H9 (cell line): ENCODE measurements at regions not wholly inside any gene's neighbourhood (a gene's known extent, or its start where the extent isn't known, plus 50 kb on each side); places are given as distances from the start of the nearest gene placed in this dataset.
A peak's percentile ranks its signal among the peaks of the same experiment; 100 is the strongest.

ENCODE experiments used
- DNase-seq: peaks from one replicate; pipeline ENCODE4 v3.0.0-alpha.2; 2017
- H2AFZ ChIP-seq: one replicate; pipeline ENCODE4 v1.6.1; 2013; ENCODE audit warnings: mild to moderate bottlenecking, low read length, control low read depth, moderate library complexity
- H2AK5ac ChIP-seq: 2 replicates; pipeline ENCODE4 v1.6.1; 2013; ENCODE audit warnings: low read length, control low read depth, mixed read lengths; ENCODE audit not compliant: insufficient read length
- H2BK120ac ChIP-seq: one replicate; pipeline ENCODE4 v1.6.1; 2013; ENCODE audit warnings: low read depth, mild to moderate bottlenecking, low read length, control low read depth, inconsistent platforms; ENCODE audit not compliant: poor library complexity, severe bottlenecking
- H2BK12ac ChIP-seq: 2 replicates; pipeline ENCODE4 v1.6.1; 2013; ENCODE audit warnings: low read length, control low read depth, mixed read lengths, low read depth; ENCODE audit not compliant: insufficient read length
- H2BK15ac ChIP-seq: 2 replicates; pipeline ENCODE4 v1.6.1; 2013; ENCODE audit warnings: low read depth, low read length, control low read depth
- H2BK20ac ChIP-seq: one replicate; pipeline ENCODE4 v1.6.1; 2013; ENCODE audit warnings: low read depth, mild to moderate bottlenecking, low read length, control low read depth, inconsistent platforms; ENCODE audit not compliant: poor library complexity, severe bottlenecking
- H2BK5ac ChIP-seq: 2 replicates; pipeline ENCODE4 v1.6.1; 2013; ENCODE audit warnings: low read length, control low read depth, mixed read lengths; ENCODE audit not compliant: insufficient read length
- H3K14ac ChIP-seq: 2 replicates; pipeline ENCODE4 v1.6.1; 2013; ENCODE audit warnings: low read length, control low read depth; ENCODE audit not compliant: insufficient read depth
- H3K18ac ChIP-seq: 2 replicates; pipeline ENCODE4 v1.6.1; 2013; ENCODE audit warnings: low read depth, mild to moderate bottlenecking, mixed read lengths, low read length, control low read depth; ENCODE audit not compliant: insufficient read length
- H3K23ac ChIP-seq: 2 replicates; pipeline ENCODE4 v1.6.1; 2013; ENCODE audit warnings: low read length, control low read depth, mixed read lengths, low read depth; ENCODE audit not compliant: insufficient read length
- H3K23me2 ChIP-seq: 2 replicates; pipeline ENCODE4 v1.6.1; 2013; ENCODE audit warnings: low read depth, mild to moderate bottlenecking, mixed read lengths, low read length, control low read depth; ENCODE audit not compliant: insufficient read length, poor library complexity, severe bottlenecking
- H3K27ac ChIP-seq: 2 replicates; pipeline ENCODE4 v1.5.1; 2013; ENCODE audit warnings: low read length, control low read depth, mixed read lengths, low read depth; ENCODE audit not compliant: insufficient read length
- H3K27me3 ChIP-seq: 2 replicates; pipeline ENCODE4 v1.6.1; 2013; ENCODE audit warnings: low read length, control low read depth, inconsistent platforms; ENCODE audit not compliant: insufficient read depth
- H3K4ac ChIP-seq: 2 replicates; pipeline ENCODE4 v1.6.1; 2013; ENCODE audit warnings: low read depth, mild to moderate bottlenecking, control low read depth, inconsistent platforms, low read length, moderate library complexity
- H3K4me1 ChIP-seq: 2 replicates; pipeline ENCODE4 v1.6.1; 2013; ENCODE audit warnings: low read length, control low read depth, inconsistent platforms; ENCODE audit not compliant: insufficient read depth
- H3K4me2 ChIP-seq: 2 replicates; pipeline ENCODE4 v1.6.1; 2013; ENCODE audit warnings: low read length, control low read depth, mixed read lengths; ENCODE audit not compliant: insufficient read length, insufficient read depth
- H3K56ac ChIP-seq: 2 replicates; pipeline ENCODE4 v1.6.1; 2013; ENCODE audit warnings: low read depth, mild to moderate bottlenecking, mixed read lengths, low read length, control low read depth; ENCODE audit not compliant: insufficient read length
- H3K79me1 ChIP-seq: 2 replicates; pipeline ENCODE4 v1.6.1; 2013; ENCODE audit warnings: low read depth, mild to moderate bottlenecking, moderate library complexity, low read length, control low read depth, inconsistent platforms; ENCODE audit not compliant: insufficient read depth, poor library complexity, severe bottlenecking
- H3K79me2 ChIP-seq: 2 replicates; pipeline ENCODE4 v1.6.1; 2013; ENCODE audit warnings: low read length, control low read depth, inconsistent platforms; ENCODE audit not compliant: insufficient read depth
- H3K9ac ChIP-seq: 2 replicates; pipeline ENCODE4 v1.6.1; 2013; ENCODE audit warnings: low read length, control low read depth, mixed read lengths; ENCODE audit not compliant: insufficient read length; ENCODE audit errors: extremely low read depth
- H3K9me3 ChIP-seq: one replicate; pipeline ENCODE4 v1.6.1; 2013; ENCODE audit warnings: low read depth, low read length, inconsistent platforms; ENCODE audit not compliant: control insufficient read depth
- H3T11ph ChIP-seq: one replicate; pipeline ENCODE4 v1.6.1; 2013; ENCODE audit warnings: mild to moderate bottlenecking, low read length, control low read depth, inconsistent platforms
- H4K20me1 ChIP-seq: one replicate; pipeline ENCODE4 v1.6.1; 2013; ENCODE audit not compliant: control insufficient read depth, insufficient read length, insufficient read depth
- H4K5ac ChIP-seq: 2 replicates; pipeline ENCODE4 v1.6.1; 2013; ENCODE audit warnings: low read depth, mild to moderate bottlenecking, mixed read lengths, low read length, control low read depth; ENCODE audit not compliant: insufficient read length
- H4K8ac ChIP-seq: replicated peaks from 2 replicates; pipeline ENCODE4 v1.6.1; 2013; ENCODE audit warnings: low read length, control low read depth, mixed read lengths, low read depth; ENCODE audit not compliant: insufficient read length
- H4K91ac ChIP-seq: 2 replicates; pipeline ENCODE4 v1.6.1; 2013; ENCODE audit warnings: low read depth, mild to moderate bottlenecking, moderate library complexity, mixed read lengths, low read length, control low read depth; ENCODE audit not compliant: insufficient read length
- H3K27ac Mint-ChIP-seq, 3 experiments: 2 replicates in 2 of 3; 3 replicates in 1 of 3; pipeline ENCODE4 v1.8.0; 2020 to 2021; ENCODE audit warnings: mixed read lengths in 3 of 3, mild to moderate bottlenecking in 1 of 3, moderate library complexity in 1 of 3
- H3K27me3 Mint-ChIP-seq: 2 replicates; pipeline ENCODE4 v1.8.0; 2021; ENCODE audit warnings: low read depth, mild to moderate bottlenecking, moderate library complexity, mixed read lengths
- H3K36me3 Mint-ChIP-seq, 3 experiments: 2 replicates in 2 of 3; 3 replicates in 1 of 3; pipeline ENCODE4 v1.8.0; 2020 to 2021; ENCODE audit warnings: low read depth in 3 of 3, mixed read lengths in 3 of 3; ENCODE audit not compliant: insufficient read depth in 1 of 3
- H3K4me1 Mint-ChIP-seq, 2 experiments: 2 replicates each; pipeline ENCODE4 v1.8.0; 2020; ENCODE audit warnings: mixed read lengths in 2 of 2
- H3K4me3 Mint-ChIP-seq, 2 experiments: 2 replicates in 1 of 2; 3 replicates in 1 of 2; pipeline ENCODE4 v1.8.0; 2020 to 2021; ENCODE audit warnings: mild to moderate bottlenecking in 2 of 2, mixed read lengths in 2 of 2, moderate library complexity in 1 of 2
- H3K9me3 Mint-ChIP-seq, 2 experiments: 2 replicates in 1 of 2; 3 replicates in 1 of 2; pipeline ENCODE4 v1.8.0; 2020; ENCODE audit warnings: mild to moderate bottlenecking in 2 of 2, mixed read lengths in 2 of 2, moderate library complexity in 1 of 2
- WGBS: extraction: QIAGEN DNeasy Blood & Tissue Kit; methylation state at CpG from one replicate; pipeline ENCODE4 v1.1.7; 2013; ENCODE audit warnings: missing lambda C conversion rate, low lambda C conversion rate, mixed read lengths; ENCODE audit not compliant: insufficient read length; ENCODE audit errors: extremely low coverage; 5-methylcytosine and 5-hydroxymethylcytosine counted together
- TF ChIP-seq, protein P1 (sequence below): fragments of 200-600 bp; sonication (generic); conservative IDR thresholded peaks from 3 replicates; pipeline ENCODE4 v1.8.0; 2021; ENCODE audit warnings: antibody characterized with exemption, mild to moderate bottlenecking

DNA sequence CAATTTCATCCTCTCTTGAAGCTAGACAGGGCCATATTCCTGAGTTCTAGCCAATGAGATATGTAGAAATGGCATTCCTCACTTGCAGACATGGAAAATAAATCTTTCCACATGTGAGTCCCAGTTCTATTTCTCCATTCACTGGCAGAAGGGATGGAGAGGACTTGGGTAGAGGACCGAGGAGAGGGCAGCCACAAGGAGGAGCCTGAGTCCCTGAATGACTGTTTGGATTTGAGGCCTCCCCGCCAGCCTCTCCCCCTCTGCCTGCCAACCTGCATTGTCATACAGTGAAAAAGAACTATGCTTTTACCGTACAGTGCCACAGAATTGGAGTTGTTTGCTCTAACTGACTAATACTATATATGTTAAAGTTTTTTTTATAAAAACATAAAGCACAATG is 583.0 kb upstream of the WWC1 start:
- Mint-ChIP-seq H3K27ac (no peak overlapping the region), H3K9me3 (no peaks in the 10 kb centered on the region), H3K36me3 (no peaks in the 10 kb centered on the region), H3K27me3 (no peaks in the 10 kb centered on the region), H3K4me1 (no peaks in the 10 kb centered on the region), H3K4me3 (no peak overlapping the region)
- Histone ChIP-seq H3K9me3 (no peaks in the 10 kb centered on the region), H3K9ac (no peak overlapping the region), H2BK120ac (no peak overlapping the region), H3K18ac (no peak overlapping the region), H2AK5ac (no peak overlapping the region), H3K14ac (no peak overlapping the region), H2BK15ac (no peak overlapping the region), H2BK20ac (no peak overlapping the region), H3K4me1 (no peaks in the 10 kb centered on the region), H3K23ac (no peak overlapping the region), H3T11ph (no peak overlapping the region), H2BK12ac (no peak overlapping the region), H3K56ac (no peak overlapping the region), H4K5ac (no peak overlapping the region), H2AFZ (no peak overlapping the region), H3K4ac (no peak overlapping the region), H3K23me2 (no peaks in the 10 kb centered on the region), H4K20me1 (no peaks in the 10 kb centered on the region), H4K91ac (no peak overlapping the region), H2BK5ac (no peak overlapping the region), H3K27me3 (no peaks in the 10 kb centered on the region), H4K8ac (no peak overlapping the region), H3K79me2 (no peaks in the 10 kb centered on the region), H3K27ac (no peak overlapping the region), H3K79me1 (no peaks in the 10 kb centered on the region), H3K4me2 (no peak overlapping the region)
- TF ChIP-seq, protein P1, sequence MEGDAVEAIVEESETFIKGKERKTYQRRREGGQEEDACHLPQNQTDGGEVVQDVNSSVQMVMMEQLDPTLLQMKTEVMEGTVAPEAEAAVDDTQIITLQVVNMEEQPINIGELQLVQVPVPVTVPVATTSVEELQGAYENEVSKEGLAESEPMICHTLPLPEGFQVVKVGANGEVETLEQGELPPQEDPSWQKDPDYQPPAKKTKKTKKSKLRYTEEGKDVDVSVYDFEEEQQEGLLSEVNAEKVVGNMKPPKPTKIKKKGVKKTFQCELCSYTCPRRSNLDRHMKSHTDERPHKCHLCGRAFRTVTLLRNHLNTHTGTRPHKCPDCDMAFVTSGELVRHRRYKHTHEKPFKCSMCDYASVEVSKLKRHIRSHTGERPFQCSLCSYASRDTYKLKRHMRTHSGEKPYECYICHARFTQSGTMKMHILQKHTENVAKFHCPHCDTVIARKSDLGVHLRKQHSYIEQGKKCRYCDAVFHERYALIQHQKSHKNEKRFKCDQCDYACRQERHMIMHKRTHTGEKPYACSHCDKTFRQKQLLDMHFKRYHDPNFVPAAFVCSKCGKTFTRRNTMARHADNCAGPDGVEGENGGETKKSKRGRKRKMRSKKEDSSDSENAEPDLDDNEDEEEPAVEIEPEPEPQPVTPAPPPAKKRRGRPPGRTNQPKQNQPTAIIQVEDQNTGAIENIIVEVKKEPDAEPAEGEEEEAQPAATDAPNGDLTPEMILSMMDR, result peak; percentile 50
- no peak for DNase-seq
- no CpG with 5 or more reads among the region's 3 CpGs for WGBS
